ENCODE measurements at regions not wholly inside any gene's neighbourhood (a gene's known extent, or its start where the extent isn't known, plus 50 kb on each side); places are given as distances from the start of the nearest gene placed in this dataset.
A peak's percentile ranks its signal among the peaks of the same experiment; 100 is the strongest.
"Not testable (repeated sequence)": the region's sequence is repeated elsewhere in the genome, so short reads cannot be mapped to it uniquely, and the experiment has no call there.

DNA sequence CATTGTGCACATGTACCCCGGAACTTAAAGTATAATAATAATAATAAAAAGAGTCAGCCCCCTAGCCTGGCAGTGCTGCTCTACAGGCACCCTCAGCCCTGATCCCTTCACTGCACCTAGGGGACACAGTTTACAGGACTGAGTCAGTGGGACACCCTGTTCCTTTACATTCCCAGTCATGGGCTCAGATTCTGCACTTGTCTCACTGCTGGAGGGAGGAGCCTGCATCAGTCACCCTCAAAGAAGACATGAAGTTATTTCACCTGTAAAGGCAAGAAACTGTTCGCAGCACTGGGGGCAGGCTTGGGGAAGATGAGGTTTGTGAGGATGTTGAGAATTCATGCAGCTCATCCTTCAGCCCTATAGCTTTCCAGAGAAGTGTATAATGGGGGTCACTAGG is 50.7 kb upstream of the VPREB1 start:
- no peak for DNase-seq

DNA sequence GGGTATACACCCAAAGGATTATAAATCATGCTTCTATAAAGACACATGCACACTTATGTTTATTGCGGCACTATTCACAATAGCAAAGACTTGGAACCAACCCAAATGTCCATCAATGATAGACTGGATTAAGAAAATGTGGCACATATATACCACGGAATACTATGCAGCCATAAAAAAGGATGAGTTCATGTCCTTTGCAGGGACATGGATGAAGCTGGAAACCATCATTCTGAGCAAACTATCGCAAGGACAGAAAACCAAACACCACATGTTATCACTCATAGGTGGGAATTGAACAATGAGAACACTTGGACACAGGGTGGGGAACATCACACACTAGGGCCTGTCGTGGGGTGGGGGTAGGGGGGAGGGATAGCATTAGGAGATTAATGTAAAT is 51.1 kb upstream of the VPREB1 start:
- DNase-seq = not testable (repeated sequence)

DNA sequence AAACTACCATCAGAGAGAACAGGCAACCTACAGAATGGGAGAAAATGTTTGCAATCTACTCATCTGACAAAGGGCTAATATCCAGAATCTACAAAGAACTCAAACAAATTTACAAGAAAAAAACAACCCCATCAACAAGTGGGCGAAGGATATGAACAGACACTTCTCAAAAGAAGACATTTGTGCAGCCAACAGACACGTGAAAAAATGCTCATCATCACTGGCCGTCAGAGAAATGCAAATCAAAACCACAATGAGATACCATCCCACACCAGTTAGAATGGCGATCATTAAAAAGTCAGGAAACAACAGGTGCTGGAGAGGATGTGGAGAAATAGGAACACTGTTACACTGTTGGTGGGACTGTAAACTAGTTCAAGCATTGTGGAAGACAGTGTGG is 51.6 kb upstream of the VPREB1 start:
- not testable (repeated sequence) for DNase-seq

DNA sequence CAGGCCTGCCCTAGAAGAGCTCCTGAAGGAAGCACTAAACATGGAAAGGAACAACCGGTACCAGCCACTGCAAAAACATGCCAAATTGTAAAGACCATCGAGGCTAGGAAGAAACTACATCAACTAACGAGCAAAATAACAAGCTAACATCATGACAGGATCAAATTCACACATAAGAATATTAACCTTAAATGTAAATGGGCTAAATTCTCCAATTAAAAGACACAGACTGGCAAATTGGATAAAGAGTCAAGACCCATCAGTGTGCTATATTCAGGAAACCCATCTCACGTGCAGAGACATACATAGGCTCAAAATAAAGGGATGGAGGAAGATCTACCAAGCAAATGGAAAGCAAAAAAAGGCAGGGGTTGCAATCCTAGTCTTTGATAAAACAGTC is 54.8 kb upstream of the VPREB1 start:
- not testable (repeated sequence) for DNase-seq

DNA sequence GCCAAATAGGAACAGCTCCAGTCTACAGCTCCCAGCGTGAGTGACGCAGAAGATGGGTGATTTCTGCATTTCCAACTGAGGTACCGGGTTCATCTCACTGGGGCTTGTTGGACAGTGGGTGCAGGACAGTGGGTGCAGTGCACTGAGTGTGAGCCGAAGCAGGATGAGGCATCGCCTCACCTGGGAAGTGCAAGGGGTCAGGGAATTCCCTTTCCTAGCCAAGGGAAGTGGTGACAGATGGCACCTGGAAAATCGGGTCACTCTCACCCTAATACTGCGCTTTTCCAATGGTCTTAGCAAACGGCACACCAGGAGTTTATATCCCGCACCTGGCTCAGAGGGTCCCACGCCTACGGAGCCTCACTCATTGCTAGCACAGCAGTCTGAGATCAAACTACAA is 56.7 kb upstream of the VPREB1 start:
- DNase-seq = not testable (repeated sequence)

DNA sequence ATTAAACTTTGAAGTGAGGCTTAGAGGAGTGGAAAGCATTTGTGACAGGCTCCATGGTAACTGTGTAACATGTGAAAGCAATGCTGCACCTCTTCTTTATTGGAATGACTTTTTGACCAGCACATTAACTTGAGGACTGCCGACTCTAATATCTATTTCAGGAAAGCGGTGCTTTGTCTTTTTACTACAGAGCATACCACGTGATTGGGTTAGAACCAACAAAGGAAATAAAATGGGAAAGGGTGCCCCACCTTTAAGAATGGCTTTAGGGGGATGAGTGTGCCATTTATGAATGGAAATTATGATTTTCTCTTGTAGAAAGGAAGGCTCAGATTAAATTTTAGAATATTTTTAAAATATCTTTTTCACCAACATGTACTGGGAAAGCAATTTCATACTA is 57.3 kb upstream of the VPREB1 start:
- DNase-seq = no peak

DNA sequence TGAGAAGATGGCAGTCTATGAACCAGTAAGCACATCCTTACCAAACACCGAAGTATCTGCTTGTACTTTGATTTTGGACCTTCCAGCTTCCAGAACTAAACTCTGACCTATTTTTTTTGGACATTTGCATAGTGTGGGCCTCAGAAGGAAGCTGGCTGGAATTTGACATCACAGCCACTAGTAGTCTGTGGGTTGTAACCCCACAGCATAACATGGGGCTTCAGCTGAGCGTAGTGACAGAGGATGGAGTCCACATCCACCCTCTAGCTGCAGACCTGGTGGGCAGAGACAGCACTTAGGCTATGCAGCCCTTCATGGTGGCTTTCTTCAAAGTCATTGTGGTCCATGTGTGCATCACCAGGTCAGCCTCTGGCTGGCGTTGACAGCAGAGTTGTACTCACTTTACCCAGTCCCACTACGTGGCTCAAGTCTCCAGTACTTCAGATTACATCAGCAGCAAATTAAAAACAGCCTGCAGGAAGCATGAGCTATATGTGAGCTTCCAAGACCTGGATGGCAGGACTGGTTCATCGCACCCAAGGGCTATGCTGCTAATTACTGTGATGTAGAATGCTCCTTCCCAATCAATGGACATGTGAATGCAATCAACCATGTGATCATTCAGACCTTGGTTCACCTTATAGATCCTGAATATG is 58.6 kb upstream of the VPREB1 start:
- no peak for DNase-seq

DNA sequence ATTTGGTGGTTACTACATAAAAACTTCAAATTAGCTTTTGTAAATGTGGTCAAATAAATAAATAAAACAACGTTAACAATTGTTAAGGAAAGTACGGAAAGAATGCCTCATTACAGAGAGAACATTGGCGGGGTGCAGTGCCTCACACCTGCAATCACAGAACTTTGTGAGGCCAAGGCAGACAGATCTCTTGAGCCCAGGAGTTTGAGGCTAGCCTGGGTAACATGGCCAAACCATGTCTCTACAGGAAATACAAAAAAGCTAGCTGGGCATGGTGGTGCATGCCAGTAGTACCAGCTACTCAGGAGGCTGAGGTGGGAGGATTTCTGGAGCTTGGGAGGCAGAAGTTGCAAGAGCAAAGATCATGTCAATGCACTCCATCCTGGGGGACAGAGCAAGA is 59.4 kb upstream of the VPREB1 start:
- no peak for DNase-seq

DNA sequence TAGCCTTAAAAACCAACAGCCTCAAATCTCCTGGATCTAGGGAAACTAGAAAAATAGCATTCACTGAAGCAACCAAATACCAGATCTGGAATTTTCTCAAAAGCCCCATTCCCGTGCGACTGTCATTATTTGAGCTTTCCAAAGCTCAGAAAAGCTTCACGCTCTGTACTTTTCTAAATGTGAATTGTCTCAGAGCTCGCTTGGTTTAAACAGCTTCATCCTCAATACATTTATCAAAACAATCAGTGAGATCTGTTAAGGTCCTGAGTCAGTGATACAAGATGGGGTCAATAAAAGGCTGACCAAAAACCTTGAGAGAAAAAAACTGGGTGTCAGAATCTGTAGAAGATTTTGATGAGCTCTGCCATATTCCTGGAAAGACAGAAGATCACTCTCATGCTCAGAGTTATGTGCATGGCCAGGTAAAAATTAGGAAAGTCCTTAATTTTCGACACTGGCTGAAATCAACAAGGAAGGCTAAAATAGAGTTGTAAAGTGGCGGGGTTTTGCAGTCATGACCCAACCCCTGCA is 60.2 kb upstream of the VPREB1 start:
- no peak for DNase-seq

DNA sequence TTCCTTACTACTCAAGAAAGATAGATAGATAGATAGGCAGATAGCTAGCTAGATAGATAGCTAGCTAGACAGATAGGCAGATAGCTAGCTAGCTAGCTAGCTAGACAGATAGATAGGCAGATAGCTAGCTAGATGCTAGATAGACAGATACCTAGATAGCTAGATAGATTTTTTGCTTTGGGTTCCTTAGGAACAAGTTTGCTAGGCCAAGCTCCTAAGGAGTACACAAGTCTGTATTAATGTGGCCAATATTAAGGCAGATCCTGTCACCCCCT is 61.7 kb upstream of the VPREB1 start:
- no peak for DNase-seq

DNA sequence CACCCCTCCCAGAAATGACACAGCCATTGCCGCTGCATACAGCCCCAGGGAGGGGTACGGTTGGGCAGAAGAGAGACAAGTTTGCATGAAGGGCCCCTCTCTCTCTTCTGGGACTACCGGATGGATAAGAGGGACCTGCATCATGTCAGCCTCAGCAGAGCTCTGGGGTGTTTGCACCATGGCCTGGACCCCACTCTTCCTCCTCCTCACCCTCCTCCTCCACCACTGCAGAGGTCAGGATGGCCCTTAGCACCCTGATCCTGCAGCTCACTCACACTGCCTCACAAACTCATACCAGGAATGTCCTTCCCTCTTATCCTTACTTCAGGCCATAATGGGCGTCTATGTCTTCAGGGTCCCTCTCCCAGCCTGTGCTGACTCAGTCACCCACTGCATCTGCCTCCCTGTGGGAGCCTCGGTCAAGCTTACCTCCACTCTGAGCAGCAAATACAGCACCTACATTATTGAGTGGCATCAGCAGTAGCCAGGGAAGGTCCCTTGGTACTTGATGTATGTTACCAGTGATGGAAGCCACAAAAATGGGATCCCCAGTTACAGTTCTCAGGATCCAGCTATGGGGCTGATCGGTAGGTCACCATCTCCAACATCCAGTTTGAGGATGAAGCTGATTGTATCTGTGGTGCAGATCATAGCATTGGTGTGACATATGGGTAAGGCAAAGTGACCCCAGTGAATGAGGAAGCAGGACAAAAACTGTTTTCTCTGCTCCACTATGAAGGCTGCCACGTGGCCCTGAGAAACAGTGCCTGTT is 62.2 kb upstream of the VPREB1 start:
- no peak for DNase-seq

DNA sequence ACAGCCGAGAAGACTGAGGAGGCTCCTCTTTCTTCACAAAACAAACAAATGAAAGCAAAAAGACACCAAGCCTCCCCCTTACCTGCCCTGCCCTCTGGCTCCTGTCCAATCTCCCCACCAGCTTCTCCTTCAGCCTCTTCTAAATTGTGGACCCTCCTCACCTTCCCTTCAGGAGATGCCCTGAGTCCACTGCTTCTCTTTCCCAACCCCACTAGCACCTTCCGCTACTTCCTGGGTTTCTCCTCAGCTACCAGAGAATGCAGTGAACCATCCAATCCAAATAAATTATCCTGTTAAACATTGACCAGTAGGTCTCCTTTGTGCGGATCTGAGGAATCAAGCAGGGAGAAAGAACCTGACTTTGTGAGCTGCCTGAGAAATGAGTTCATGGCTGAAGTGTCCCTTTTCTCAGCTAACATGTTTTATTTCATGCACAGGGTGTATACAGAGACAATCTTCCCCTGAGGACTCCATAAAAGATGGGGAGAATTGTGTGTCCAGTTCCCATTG is 63.2 kb upstream of the VPREB1 start:
- no peak for DNase-seq

DNA sequence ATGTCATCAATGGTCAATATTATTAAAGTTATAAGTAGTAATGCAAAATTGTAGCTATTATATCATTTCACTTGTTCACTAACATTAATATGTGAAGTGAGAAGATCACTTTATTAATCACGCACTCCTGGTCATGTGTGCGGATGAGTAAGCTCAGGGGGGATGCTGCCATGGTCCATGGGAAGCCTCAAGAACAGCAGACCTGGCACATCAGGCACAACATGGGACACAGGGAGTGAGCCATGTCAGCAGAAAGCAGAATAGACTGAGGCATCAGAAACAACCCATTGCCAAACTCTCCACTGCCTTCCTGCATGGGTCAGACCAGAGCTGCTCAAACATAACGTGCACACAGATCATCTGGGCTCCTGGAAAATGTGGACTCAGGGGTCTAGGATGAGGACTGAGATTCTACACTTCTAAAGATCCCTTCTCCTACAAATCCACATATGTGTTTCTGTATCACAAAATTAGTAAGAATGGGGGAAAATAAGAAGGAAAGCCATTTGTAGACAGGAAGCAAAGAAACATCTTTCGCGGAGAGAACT is 63.8 kb upstream of the VPREB1 start:
- DNase-seq = no peak

DNA sequence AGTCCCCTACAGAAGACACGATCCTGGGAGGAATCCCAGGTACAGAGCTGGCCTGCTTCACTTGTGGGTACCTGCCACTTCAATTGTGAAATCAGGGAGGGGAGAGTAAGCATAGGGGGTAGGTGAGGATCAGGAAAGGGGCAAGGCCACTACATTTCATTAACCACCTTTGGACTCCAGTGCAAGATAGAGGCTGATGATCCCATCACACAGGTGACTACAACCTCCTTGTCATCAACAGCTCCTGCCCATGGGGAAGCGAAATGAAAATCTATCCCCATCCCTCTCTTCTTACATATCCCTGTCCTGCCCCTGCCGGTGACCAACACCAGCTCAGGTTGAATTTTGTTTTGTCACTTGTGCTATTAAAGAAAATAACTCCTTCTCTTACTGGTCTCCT is 64.7 kb upstream of the VPREB1 start:
- DNase-seq = no peak

DNA sequence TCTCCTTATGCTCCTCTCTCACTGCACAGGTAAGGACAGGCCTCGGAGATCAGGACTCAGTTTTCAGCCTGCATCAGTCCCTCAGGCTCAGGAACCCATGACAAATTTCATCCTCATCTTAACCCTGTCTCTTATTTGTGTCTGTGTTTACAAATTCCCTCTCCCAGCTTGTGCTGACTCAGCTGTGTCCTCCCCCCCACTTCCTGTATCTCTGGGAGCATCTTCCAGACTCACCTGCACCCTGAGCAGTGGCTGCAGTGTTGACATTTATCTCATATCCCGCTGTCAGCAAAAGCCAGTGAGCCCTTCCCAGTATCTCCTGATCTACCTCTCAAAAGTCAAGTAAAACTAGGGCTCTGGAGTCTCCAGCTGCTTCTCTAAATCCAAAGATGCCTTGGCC is 65.6 kb upstream of the VPREB1 start:
- no peak for DNase-seq

DNA sequence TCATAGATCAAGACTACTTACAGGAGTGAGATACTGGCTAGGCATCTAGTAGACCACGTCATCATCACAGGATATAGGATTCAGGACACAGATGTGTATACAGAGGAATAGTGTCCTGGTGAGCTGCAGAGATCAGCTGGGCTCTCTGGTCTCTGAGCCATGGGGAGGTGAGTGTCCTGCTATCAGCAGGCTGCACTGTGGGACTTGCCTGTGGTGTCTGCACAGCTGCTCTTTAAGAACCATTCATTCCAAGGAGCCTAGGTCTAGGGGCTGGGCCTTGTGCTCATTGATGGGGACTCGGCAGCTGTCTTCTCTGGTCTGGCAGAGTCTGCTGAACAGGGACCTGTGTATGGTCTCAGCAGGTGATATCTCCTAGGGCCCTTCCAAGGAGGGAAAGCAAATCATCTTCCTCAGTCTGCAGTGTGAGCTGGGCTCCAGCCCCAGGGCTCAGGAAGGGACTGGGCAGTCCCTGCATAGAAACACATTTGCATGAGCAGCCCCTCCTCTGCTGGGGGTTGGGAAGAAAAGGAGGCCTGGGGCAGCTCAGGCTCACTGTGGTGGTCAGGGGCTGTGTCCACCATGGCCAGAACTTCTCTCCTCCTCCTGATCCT is 66.1 kb upstream of the VPREB1 start:
- no peak for DNase-seq

DNA sequence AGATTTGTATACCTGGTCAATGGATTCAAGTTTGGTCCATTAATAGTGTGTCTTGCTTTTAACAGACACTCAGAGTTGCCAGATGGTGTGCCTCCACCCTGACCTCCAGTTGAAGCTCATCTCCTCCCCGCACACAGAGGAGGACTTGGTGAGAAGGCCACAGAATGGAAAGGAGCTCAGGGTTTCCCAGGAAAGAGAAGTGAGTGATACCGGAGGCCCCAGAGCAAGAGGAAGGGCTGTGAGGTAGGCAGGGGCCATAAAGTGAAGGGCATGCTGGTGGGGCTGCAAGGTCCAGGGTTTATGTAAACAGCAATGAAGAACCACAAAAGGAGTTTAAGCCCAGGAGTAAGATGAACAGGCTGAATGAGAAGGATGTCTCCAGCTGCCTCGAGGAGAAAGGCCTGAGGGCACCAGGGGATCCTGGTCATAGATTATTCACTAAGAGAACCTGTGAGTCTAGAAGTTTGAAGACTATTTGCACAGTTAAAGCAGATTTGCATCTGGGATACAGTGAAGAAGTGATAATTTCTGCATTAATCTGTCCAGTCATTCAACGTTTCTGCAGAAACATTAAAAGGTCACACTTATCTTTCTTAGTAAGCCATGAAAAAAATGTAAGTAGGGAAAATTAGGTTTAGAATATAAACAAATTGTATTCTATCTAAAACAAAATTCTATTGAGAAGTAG is 67.5 kb upstream of the VPREB1 start:
- no peak for DNase-seq

DNA sequence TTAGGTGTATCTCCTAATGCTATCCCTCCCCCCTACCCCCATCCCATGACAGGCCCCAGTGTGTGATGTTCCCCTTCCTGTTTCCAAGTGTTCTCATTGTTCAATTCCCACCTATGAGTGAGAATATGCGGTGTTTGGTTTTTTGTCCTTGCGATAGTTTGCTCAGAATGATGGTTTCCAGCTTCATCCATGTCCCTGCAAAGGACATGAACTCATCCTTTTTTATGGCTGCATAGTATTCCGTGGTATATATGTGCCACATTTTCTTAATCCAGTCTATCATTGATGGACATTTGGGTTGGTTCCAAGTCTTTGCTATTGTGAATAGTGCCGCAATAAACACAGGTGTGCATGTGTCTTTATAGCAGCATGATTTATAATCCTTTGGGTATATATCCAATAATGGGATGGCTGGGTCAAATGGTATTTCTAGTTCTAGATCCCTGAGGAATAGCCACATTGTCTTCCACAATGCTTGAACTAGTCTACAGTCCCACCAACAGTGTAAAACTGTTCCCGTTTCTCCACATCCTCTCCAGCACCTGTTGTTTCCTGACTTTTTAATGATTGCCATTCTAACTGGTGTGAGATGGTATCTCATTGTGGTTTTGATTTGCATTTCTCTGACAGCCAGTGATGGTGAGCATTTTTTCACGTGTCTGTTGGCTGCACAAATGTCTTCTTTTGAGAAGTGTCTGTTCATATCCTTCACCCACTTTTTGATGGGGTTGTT is 71.5 kb upstream of the VPREB1 start:
- not testable (repeated sequence) for DNase-seq

DNA sequence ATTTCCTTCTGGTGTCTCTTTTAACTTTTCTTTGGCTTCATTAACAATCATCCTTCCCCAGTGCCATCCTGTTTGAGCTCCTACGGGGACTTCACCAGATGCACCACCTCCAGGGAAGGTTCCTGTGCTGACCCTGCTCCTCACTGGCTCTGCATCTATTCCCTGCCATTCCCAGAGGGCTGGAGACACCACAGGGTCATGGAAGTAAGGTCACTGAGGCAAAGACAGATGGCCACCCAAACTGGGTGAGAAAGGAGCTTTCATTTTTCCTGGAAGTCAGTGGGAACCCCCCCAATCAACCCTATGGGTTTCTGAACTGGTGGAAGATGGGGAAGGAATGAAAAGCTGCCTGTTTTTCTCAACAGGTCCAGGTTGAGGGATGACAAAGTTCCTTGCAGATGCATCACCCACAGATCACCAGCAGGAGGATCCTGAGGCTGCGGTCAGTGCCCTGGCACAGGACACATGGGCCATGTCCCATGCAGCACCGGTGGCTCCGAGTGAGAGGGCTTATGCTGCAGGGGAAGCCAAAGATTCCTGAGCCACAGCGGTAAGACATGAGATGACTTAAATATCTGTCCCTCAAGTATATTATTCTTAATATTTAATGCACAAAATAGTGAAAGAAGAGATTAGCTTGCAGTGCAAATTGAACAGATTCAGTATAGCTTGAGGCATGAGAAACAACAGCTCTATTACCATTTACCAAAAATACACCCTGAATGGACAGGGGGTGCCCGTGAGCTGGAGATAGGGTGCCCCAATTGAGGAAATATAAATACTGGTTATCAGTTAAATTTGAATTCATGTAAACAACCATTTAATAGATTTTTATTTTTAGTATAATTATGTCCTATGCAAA is 73.0 kb upstream of the VPREB1 start:
- peak; percentile 8 for DNase-seq

DNA sequence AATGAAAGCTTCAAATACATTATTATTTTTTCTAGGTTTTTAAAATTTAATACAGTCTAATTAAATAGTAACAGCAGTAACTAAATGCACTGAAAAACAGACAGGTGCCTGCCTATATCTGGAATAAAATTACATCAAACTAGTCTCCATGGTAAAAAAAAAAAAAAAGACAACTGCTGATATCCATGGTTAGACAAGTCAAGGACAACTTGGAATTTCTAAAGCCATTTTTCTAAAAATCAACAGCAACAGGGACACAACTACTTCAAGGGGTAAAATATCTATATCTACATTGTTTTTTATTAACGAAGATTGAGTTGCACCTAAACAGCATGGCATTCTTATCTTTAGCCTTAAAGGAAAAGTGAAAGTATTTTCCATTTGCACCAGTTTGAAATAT is 74.7 kb upstream of the VPREB1 start:
- DNase-seq = no peak
